Stimulated activated CD4-positive, alpha-beta T cell treated with anti-CD3 and anti-CD28 coated beads, TNF-alpha, amount 100 ng/mL, for 4 hours (primary cell): ENCODE measurements at regions not wholly inside any gene's neighbourhood (a gene's known extent, or its start where the extent isn't known, plus 50 kb on each side); places are given as distances from the start of the nearest gene placed in this dataset.

Experiments
- DNase-seq, 3 experiments: peaks; one replicate each; pipeline ENCODE4 v3.0.0-alpha.2; 2020; ENCODE audit warnings: low read depth in 3 of 3

GRCh38 chr11:113554526-113554925 lies 79.3 kb upstream of the DRD2 start:
- no peak for DNase-seq

- no peak for DNase-seq
Observed at GRCh38 chr11:113553915-113554314, 78.7 kb upstream of the DRD2 start.

DNA sequence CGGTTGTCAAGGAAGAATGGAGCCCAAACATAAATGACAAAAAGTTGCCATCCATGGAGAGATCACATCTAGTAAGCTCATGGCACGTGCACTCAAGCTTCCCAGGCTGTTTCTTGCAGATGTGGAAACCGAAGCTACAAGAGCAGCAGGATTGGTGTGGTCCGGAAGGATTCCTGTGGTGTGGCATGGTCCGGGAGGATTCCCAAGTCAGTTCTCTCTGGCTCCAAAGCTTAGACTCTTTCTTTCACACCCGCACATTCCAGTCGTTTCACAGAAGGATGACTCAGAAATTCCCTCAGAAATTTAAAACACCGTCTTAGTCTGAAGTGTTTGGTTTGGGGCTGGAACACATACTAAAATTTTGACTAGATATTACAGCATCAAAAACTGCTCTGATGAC lies 78.0 kb upstream of the DRD2 start:
- DNase-seq: no peak

DNA sequence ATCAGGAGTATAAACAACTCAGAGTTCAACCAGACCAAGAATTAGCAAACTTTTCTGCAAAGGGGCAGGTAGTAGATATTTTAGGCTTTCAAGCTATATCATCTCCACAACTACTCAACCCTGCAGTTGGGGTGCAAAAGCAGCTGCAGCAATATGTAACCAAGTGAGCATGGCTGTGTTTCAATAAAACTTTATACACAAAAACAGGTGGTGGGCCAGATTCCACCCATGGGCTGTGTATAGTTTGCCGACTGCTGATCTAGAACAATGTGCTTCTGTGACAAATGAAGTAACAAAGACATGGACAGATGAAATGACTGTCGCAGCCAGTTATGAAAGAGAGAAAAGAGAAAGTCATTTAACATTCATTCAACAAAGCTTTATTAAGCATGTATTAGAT lies 77.1 kb upstream of the DRD2 start:
- no peak for DNase-seq

GRCh38 chr11:113551645-113552044 lies 76.4 kb upstream of the DRD2 start:
- no peak for DNase-seq

DNA sequence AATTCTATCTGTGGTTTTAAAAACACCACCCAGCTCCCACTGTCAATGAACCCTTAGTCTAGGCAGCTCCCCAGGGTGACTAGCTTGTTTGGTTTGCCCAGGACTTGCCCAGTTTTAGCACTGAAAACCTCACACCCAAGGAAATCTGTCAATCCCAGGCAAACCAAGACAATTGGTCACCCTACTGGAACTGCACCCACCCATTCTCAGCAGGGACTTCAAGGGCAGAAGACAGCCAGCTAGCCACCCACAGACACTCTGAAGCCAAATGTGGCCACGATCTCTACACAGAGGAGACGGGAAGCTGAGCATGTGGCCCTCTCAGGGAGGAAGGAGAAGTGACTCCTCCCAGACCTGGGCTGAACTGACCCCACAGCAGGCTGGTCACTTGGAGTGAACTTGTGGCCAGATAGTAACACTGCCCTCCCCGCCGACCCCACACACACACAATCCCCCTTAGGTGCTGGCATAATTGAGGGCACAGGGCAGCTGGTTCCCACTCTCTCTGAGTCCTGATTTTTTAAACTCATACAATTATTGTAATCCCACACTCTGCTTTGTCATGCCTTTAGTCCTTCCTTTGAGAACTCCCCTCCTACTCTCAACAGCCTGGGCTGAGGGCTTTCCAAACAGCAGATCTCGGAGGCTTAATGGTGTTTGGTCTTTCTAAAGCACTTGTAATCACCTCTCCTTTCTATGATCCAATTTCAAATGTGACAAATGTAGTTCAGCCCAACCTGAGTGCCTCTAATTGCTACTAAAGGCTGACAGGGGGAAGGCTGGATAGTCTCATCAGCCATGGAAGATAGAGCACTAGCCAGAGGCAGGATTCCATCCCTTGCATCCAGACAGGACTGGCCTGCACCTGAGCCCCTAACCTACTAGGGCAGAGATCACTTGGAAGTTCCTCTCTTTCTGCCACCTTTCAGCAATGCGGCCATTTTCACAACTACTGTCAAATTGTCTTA lies 74.7 kb upstream of the DRD2 start:
- no peak for DNase-seq

DNA sequence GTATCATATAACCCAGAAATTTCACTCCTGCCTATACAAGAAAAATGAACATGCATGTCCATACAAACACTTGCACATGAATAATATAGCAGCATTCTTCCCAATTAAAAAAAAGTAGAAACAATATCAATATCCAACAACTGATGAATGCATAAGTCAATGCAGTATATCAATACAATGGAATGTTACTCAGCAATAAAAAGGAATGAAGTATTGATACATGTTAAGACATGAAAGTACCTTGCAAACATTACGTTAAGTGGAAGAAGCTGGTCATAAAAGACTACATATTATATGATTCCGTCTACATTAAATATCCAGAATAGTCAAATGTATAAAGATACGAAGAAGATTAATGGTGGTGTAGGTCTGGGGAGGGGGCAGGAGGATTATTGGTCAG lies 73.9 kb upstream of the DRD2 start:
- DNase-seq: no peak

GRCh38 chr11:113547739-113548138 lies 72.5 kb upstream of the DRD2 start:
- no peak for DNase-seq

DNA sequence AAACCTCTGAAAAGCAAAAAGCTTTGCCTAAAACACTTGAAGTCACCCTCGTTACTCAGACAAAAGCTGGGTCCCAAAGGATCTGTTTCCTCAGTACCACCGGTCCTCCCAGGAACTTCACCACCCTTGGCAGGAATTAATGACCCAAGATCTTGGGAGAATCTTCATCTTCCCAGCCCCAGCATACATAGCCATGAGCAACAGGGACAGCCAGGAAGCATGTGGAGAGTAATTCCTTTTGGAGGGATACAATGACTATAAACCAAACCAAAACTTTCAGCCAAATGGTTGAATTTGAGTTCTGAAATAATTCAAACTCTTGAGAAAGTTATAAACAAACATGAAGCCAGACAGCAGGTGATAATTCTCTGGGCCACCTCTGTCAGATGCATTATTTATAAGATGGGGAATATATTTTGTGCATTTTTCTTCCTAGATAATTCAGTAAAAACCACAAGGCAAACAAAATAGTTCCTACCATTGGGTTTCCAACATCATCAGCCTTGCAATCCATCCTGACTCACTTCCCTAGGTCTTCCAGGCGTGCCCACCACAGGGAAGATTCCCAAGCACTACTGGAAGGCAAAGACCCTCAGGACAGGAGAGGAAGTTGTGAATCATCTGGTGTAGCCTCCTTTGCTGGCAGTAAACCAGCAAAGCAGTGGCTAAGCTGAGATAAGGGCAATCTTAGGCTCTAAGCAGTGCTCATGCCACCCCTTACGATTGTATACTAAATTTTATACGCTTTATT lies 71.7 kb upstream of the DRD2 start:
- no peak for DNase-seq

GRCh38 chr11:113542420-113542819 lies 67.2 kb upstream of the DRD2 start:
- no peak for DNase-seq

DNA sequence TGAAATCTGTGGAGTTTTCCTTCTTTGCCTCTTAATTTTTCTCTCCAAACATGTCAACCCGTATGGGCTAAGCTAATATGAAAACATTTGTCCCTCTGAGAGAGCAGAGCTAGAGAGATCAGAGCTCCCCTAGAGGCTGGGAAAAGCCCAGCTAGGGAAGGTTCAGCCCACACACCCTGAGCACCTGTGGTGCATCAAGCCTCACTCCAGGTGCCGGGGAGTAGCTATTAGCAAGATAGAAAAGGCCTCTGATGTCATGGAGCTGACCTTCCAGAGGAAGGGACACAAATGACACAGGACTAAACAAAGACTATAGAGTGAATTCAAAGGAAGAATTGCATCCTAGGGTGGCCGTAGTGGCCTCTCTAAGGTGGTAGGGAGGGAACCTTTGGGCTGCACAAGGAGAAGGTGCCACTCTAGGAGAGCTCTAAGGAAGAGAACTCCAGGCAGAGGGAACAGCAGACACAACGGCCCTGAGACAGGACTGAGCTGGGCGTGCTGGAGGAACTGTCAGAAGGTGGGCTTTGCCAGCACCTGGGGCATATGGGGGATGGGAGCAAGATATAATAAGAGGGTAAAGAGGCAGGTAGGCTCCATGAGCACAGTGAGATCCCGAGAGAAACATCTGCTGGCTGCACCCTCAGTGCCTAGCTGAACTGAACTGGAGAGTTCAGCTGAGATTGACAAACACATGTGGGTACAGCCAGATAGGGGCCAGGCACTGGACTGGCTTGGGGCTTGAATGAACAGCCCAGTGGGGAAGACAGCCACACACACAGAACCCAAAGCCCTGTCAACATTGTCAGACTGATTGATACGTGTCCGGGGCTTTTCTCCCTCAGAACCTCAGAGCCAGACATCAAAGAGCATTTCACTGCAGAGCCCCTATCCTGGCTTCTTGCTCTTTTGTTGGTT lies 65.5 kb upstream of the DRD2 start:
- no peak for DNase-seq

DNA sequence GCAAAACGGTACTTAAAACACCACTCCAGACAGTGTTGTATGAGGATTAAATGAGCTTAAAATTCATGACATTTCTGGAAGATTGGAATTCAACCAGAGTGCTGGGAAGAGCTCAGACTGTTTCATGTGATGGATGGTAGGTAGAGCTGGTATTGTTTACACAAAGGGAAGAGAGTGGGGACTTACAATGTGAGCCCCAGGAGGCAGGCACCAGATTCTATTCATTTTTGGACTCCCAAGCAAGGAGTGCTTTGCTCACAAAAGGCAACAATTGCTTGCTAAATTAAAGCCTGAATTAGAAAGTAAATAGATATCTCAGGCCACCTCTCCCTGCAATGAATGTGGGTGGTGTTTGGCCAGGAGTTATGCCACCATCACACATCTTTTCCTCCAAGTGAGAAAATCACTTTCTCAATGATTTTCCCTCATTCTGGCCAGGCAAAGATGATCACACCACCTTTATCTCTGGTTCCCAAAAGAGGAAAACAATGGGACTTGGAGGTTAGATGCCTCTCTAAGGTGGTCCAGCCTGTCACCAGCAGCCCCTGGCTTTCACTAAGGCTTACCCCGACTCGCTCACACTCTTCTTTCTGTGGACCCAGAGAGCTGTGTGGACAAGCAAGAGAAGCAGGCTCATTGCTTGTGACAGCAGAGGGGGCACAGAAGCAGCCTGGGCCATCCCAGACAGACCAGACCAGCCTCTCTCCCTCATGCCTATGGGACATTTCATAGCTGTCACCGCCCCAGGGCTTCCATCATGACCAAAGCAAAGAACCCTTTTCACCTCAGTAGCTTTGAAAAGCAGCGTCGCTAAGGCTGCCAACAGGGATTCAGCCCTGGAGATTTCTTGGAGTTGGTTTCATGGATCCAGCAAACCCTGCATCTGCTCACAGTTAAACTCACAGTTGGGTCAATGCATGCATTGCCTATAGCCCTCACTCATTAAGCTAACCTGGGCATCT lies 63.5 kb upstream of the DRD2 start:
- DNase-seq: no peak

DNA sequence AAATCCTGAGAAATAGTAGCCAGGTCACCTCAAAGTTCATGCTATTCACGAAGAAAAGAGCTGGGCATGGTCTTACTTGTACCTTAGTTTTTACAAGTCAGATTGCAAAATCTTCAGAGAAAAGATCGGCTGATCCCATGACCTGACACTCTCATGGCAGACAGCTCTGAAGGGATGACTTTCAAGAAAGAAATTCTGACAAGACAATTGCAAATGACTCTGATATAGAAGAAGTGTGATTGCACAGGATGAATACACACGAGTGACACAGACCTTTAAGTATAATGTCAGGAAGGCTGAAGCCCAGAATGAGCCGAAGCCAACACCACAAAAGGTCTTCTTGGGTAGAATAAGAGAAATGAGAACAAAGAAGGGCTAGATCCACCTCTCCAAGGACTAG lies 59.4 kb upstream of the DRD2 start:
- no peak for DNase-seq

DNA sequence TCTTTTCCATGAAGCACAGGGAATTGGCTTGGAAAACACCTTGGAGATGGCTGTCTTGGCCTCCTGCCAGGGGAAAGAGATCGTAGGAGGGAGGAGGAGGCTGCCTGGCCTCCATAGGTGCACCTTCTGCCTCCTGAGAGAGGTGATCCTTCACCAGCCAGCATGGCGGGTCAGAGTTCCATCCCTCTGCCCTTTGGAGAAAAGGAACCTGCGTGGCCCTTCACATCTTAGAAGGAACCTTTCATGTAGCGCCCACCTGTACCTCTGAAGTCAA lies 58.2 kb upstream of the DRD2 start:
- DNase-seq: no peak

GRCh38 chr11:113532697-113533424 lies 57.7 kb upstream of the DRD2 start:
- DNase-seq: peak; percentile 13 to 32 (median 22)

- DNase-seq: no peak
Observed at GRCh38 chr11:113531575-113532451, 56.6 kb upstream of the DRD2 start.

- no peak for DNase-seq
Observed at GRCh38 chr11:113531083-113531482, 55.9 kb upstream of the DRD2 start.

DNA sequence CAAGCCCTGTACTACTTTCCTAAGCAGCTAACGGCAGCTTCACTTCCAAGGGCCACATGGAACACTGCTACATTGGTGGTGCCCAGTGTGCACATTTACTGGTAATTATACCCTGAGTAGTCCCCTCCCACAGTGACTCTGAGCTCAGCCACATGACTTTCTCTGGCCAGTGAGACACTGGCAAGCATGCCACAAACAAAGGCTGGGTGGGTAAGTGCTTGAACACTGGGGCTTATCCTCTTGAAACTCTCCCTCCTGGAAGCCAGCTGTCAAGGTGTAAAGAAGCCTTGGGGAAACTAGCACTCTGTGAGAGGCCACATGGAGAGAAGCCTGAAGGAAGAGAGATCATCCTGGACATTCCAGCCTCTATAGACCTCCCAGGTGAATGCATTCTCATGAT lies 54.4 kb upstream of the DRD2 start:
- DNase-seq: no peak

DNA sequence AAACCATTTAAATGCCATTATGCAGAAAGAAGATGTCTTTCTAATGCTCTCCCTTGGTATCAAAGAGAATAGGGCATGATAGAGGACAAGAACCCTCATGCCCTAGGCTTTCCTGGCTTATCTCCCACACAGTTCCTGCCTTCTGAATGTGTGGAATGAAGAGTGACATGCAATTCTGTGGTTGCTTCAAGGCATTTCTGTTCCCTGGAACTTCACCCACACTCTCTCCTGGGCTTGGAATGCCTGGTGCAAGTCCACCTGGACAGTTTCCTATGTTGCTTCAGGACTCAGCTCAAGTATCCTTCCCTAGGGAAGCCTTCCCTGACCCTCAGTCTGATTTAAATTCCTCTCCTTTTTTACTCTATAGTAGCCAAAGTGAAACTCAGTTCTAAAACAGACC lies 53.8 kb upstream of the DRD2 start:
- no peak for DNase-seq
